GM18502 (cell line): ENCODE measurements at regions not wholly inside any gene's neighbourhood (a gene's known extent, or its start where the extent isn't known, plus 50 kb on each side); places are given as distances from the start of the nearest gene placed in this dataset.
"Not testable (repeated sequence)": the region's sequence is repeated elsewhere in the genome, so short reads cannot be mapped to it uniquely, and the experiment has no call there.

Experiments used
- ATAC-seq: cut with Tn5 transposase; IDR thresholded peaks from one replicate; pipeline ENCODE4 v1.9.1; 2021; ENCODE audit warnings: mild to moderate bottlenecking; ENCODE audit not compliant: unreplicated experiment, poor library complexity

- no peak for ATAC-seq
Measured at GRCh38 chr7:41438705-41439514, 264.0 kb downstream of the INHBA start.

DNA sequence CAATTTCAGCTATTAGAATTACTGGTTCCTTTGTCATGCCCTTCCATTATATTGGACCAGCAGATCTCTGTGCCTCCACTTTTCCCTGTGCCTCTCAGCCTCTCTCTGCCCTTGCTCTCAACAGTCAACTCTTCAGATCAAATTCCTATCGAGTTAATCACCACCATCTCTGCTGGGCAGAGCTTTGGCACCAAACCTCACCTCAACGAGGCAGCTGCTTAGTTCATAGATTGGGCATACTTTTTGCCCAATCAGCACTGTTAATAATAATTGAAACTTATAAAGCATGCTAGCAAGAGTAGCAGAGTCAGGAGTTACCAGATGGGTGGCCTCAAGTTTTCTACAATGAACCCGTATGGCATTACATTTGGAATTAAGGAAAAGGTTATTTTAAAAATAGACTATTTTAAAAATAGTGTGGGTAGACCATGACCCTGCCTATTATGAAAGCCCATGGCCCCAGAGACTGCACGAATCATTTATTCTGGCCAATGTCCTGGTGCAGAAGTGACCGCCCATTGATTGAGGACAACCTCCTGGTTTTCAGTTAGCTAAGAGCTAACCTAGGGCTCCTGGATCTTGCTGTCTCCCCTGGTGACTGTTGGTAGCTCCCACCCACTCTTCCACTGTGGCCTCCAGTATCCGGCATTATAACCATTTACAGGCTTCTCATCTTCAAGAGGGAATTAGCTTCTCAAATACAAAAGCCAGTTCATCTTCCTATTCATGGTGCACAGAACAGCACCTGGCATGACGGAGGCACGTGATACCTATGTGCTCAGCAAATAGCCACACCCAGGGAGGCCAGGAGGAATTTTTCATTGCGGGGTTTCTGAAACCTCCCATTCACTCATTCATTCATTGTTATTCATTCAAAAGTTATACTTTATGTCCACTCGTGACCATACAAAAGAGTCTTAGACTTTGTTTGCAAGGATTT is 265.4 kb downstream of the INHBA start:
- no peak for ATAC-seq

GRCh38 chr7:41436139-41436538 is 266.8 kb downstream of the INHBA start:
- no peak for ATAC-seq

DNA sequence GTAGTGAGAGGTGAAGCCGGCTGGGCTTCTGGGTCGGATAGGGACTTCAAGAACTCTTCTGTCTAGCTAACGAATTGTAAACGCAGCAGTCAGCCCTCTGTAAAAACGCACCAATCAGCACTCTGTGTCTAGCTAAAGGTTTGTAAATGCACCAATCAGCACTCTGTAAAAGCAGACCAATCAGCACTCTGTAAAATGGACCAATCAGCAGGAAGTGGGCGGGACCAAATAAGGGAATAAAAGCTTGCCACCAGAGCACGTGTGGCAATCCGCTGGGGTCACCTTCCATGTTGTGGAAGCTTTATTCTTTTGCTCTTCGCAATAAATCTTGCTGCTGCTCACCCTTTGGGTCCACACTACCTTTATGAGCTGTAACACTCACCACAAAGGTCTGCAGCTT is 267.9 kb downstream of the INHBA start:
- not testable (repeated sequence) for ATAC-seq

DNA sequence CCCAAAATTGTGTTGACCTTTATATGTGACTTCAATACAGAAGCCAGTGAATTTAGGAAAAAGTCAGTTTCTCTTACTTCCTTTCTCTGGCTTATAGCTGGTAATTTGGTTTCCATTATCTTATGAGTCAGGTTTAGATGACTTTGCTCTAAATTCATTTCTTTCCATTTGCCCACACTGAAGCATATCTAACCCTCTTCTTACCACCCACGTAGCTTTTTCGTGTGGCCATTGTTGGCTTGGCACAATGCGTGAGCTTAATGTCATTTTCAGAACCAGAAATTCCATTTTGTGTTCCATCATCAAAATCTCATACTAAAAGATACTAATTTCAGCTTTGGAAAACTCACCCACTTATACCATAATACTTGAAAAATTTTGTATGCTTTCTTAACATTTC is 271.2 kb downstream of the INHBA start:
- no peak for ATAC-seq

- ATAC-seq: no peak
Measured at GRCh38 chr7:41428381-41428780, 274.5 kb downstream of the INHBA start.

GRCh38 chr7:41425926-41426325 is 277.0 kb downstream of the INHBA start:
- no peak for ATAC-seq

DNA sequence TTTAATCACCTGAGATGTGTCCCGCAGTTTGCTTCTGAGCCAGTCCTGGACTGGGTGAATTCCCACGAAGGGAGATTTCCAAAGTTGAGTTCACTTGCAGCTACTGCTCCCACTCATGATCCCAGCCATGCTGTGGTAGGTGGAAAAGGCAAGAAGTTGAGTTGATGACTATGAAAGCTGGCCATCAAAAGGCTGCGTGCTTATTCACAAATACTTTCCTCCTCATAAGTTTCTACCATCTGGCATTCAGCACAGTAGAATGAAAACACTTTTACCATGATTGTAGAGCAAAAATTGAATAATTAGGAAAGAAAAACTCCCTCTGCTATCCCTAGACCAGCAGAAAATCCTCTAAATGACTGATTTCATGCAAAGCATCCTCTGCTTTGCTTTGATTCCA is 281.8 kb downstream of the INHBA start:
- ATAC-seq: no peak

- ATAC-seq: no peak
Measured at GRCh38 chr7:41420421-41420820, 282.5 kb downstream of the INHBA start.

GRCh38 chr7:41418337-41418736 is 284.6 kb downstream of the INHBA start:
- no peak for ATAC-seq

DNA sequence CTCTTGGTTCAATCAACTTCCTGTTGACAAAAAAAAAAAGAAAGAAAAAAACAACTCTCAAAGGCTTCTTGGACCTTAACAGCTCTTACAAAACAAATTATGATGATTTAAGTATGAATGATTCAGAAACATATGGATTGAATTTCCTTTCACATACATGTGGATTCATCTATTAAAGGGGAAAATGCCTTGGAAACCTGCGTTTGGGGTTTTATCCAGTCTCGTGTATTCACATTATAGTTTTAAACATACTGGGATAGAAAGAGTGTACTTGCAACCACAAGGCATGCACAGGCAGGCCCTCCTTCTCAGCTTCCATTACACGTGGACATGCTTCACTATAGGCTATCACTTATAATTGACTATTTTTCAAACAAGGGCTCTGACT is 286.7 kb downstream of the INHBA start:
- ATAC-seq: no peak

GRCh38 chr7:41415471-41416207 is 287.3 kb downstream of the INHBA start:
- no peak for ATAC-seq

DNA sequence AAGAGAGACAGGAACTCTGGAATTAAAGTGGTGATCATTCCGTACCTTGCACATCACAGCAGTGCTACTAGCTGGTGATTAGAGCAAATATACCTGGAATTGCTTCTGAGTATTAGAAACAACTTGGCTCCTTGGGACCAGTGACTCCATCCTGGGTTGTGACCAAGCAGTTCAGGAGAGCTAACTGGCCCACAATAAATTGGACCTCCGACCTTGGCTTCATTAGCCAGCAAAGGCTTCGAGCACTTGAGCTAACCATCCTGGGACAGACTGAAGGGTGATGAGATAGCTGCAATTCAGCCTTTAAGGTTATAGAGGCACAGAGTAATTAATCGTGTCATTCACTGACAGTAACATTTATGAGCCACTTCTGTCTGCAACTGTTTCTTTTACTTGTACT is 287.8 kb downstream of the INHBA start:
- no peak for ATAC-seq

GRCh38 chr7:41404375-41405074 is 298.4 kb downstream of the INHBA start:
- no peak for ATAC-seq

DNA sequence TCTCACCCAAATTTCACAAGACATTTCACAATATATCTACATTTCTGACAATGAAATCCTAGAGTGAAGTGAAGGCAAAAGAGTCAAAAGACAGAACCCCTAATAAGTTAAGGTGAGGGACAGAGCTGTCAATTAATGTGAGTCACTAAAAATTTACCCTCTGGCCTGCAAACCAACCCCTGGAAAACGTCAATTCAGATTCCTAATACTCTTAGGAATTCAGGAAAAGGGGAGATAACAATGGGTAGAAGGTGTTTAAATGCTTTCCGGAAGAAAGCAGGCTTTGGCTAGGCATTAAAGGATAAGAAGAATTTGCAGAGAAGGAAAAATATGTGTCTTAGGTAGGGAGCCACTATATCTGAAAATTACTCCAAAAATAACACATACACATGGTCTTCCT is 299.6 kb downstream of the INHBA start:
- no peak for ATAC-seq

DNA sequence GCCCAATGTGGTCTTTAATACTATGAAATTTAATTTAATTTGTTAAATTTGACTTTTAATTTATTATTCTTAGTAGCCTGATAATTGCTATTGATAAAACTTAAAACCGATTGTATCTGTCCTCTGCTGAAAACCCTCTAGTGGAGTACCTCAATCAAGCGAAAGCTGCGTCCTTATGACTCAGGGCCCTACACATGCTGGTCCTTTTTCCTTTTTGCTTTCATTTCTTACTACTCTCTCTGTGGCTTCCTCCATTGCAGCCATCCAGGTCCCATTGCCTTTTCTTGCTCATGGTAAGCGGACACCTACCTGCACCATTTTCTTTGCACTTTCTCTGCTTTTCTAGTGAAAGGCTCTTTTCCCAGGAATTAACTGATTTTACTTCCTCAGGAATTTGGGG is 301.1 kb downstream of the INHBA start:
- ATAC-seq: no peak

GRCh38 chr7:41399171-41399570 is 303.7 kb downstream of the INHBA start:
- ATAC-seq: no peak

DNA sequence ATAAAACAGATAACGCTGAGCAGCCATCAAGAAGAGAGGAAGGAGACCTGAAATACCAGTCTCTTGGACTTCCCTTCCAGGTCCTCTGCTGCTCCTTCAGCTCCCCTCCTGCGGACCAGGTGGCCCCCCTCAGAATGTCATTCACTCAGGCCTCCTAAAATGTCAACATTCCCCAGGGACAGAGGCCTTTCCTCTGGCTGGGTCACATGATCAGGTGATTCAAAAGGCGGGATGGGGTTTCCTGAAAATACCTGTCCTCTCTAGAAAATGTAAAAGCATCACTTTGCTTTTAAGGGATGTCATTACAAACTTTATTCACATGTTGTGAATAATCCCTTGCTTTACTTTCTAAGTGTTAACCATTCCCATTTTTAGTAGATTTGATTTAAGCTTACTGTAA is 311.1 kb downstream of the INHBA start:
- no peak for ATAC-seq

DNA sequence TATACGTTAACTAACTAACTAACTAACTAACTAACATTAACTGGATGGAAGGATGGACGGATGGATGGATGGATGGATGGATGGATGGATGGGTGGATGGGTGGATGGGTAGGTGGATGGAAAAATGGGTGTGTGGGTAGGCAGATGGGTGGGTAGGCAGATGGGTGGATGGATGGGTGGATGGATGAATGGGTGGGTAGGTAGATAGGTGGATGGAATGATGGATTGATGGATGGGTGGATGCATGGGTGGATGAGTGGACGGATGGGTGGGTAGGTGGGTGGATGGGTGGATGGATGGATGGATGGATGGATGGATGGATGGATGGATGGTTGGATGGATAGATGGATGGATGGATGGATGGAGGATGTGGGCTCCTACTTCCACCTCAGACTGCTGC is 314.0 kb downstream of the INHBA start:
- ATAC-seq: not testable (repeated sequence)

GRCh38 chr7:41385996-41386395 is 316.9 kb downstream of the INHBA start:
- ATAC-seq: no peak
